Left cardiac atrium (tissue), 4 donors: ENCODE measurements at regions not wholly inside any gene's neighbourhood (a gene's known extent, or its start where the extent isn't known, plus 50 kb on each side); places are given as distances from the start of the nearest gene placed in this dataset.
A peak's percentile ranks its signal among the peaks of the same experiment; 100 is the strongest.
"Not testable (repeated sequence)": the region's sequence is repeated elsewhere in the genome, so short reads cannot be mapped to it uniquely, and the experiment has no call there.

Experiments
- ATAC-seq, 2 donors: fragments of 200-7000 bp; cut with Tn5 transposase; one replicate each; pipeline ENCODE4 v1.9.1; 2020; ENCODE audit warnings: mild to moderate bottlenecking in 2 of 2, moderate library complexity in 2 of 2
- DNase-seq: peaks from one replicate; pipeline ENCODE4 v3.0.0-alpha.2; 2020
- intact Hi-C, 2 donors: fragments of 100-400 bp; cut with DNase I; formaldehyde crosslinking; loops; one replicate each; pipeline versions ENCODE4 v1.14.1 to v1.15.1; 2022 to 2023
- donor health status: DM: no; HTN: yes; CAD: no.
- donor health status: DM: no; HTN: yes; CAD: no; lungs with severe emphysema.
- donor health status: DM: yes; HTN: yes; CAD: no.
- donor health status: Dilated cardiomyopathy.

GRCh38 chr10:48102410-48103146 is 103.0 kb upstream of the FAM25C start:
- ATAC-seq, intact Hi-C loops, DNase-seq: not testable (repeated sequence)

GRCh38 chr10:48098854-48099253 is 99.3 kb upstream of the FAM25C start:
- DNase-seq, ATAC-seq, intact Hi-C loops: not testable (repeated sequence)

GRCh38 chr10:48090706-48091105 is 91.1 kb upstream of the FAM25C start:
- ATAC-seq, DNase-seq, intact Hi-C loops: not testable (repeated sequence)

- DNase-seq, ATAC-seq, intact Hi-C loops: not testable (repeated sequence)
Measured at GRCh38 chr10:48088087-48088486, 88.5 kb upstream of the FAM25C start.

- ATAC-seq, intact Hi-C loops, DNase-seq: not testable (repeated sequence)
Measured at GRCh38 chr10:48084446-48084845, 84.9 kb upstream of the FAM25C start.

GRCh38 chr10:48071228-48071627 is 71.6 kb upstream of the FAM25C start:
- intact Hi-C loops, DNase-seq: not testable (repeated sequence)
- peak; percentile 59 to 75 for ATAC-seq

GRCh38 chr10:48063944-48064625 is 64.5 kb upstream of the FAM25C start:
- intact Hi-C loops, DNase-seq: not testable (repeated sequence)
- ATAC-seq, result peak; percentile 97 to 98

- ATAC-seq, intact Hi-C loops: not testable (repeated sequence)
Measured at GRCh38 chr10:48055395-48055794, 55.8 kb upstream of the FAM25C start.

More at GRCh38 chr10:48055395-48055794, 55.8 kb upstream of the FAM25C start:
- DNase-seq, result not testable (repeated sequence)
